ENCODE measurements at regions not wholly inside any gene's neighbourhood (a gene's known extent, or its start where the extent isn't known, plus 50 kb on each side); places are given as distances from the start of the nearest gene placed in this dataset.

DNA sequence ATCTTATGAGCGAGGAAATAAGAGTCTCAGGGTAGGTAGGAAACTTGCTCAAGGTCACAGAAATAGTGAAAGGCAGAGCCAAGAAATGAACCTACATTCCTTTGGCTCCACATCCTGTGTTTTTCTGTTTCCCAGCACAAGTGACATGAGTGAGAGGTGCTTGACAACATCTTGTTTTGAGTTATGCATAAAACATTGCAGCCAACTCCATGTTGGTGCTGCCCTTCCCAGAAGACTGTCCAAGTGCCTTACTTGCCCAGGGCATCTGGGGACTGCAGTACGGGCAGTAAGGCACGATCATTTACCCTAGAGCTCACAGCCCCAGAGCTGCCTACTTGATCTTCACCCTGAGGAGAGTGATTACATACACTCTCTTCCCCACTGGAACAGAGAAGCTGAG lies 148.8 kb downstream of the NOC3L start:
- H3K4me3 ChIP-seq (replicated peaks in 1 of 2; ENCODE audit: low read depth in 2 of 2, low read length in 2 of 2), result no peak overlapping the region
- TF ChIP-seq, protein P1, sequence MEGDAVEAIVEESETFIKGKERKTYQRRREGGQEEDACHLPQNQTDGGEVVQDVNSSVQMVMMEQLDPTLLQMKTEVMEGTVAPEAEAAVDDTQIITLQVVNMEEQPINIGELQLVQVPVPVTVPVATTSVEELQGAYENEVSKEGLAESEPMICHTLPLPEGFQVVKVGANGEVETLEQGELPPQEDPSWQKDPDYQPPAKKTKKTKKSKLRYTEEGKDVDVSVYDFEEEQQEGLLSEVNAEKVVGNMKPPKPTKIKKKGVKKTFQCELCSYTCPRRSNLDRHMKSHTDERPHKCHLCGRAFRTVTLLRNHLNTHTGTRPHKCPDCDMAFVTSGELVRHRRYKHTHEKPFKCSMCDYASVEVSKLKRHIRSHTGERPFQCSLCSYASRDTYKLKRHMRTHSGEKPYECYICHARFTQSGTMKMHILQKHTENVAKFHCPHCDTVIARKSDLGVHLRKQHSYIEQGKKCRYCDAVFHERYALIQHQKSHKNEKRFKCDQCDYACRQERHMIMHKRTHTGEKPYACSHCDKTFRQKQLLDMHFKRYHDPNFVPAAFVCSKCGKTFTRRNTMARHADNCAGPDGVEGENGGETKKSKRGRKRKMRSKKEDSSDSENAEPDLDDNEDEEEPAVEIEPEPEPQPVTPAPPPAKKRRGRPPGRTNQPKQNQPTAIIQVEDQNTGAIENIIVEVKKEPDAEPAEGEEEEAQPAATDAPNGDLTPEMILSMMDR (IDR thresholded peaks at IDR 0.05; ENCODE audit: low read depth, low read length), result no peak
- no peak for DNase-seq (ENCODE audit: low read depth in 2 of 2)

DNA sequence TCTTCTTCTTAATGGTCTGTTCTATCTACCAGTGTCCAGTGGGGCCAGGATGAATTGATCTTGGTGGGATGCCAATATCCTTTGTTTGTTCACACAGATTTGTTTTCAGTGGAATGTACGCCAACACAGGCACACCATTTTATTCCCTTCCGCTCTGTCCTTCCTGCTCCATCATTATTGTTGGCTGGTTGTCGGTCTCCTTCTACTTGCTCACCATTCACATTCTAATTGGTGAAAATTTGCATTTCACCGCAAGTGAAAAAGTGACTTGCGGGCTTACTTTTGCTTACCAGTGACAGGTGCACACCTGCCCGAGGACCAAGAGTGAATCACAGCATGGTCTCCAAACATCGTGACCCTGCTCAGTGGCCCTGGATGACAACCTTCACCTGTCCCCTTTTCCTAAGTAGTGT lies 148.3 kb downstream of the NOC3L start:
- DNase-seq (ENCODE audit: low read depth in 2 of 2), result no peak
- no peak overlapping the region for H3K4me3 ChIP-seq (replicated peaks in 1 of 2; ENCODE audit: low read depth in 2 of 2, low read length in 2 of 2)
- TF ChIP-seq, protein P1 (IDR thresholded peaks at IDR 0.05; ENCODE audit: low read depth, low read length), result no peak

DNA sequence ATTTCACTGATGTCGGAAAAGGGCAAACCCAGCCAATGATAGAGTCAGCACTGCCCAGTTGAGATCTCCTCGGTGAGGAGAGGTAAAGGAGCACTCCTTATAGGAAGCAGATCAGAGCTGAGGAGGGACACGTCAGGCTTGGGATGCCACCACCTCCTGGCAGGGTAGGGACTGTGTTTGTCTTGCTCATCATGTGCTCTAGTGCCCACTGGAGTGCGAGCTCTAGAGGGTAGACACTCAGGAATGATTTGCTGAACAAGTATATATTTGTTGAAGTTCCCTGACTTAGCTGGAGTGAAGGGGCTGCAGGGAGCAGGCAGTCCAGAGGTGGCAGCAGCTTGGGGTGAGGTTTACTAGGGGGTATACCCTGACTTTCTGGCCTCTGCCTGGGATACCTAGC lies 146.5 kb downstream of the NOC3L start:
- TF ChIP-seq, protein P1 (IDR thresholded peaks at IDR 0.05; ENCODE audit: low read depth, low read length), result no peak
- no peak for DNase-seq (ENCODE audit: low read depth in 2 of 2)
- H3K4me3 ChIP-seq (replicated peaks in 1 of 2; ENCODE audit: low read depth in 2 of 2, low read length in 2 of 2), result no peak overlapping the region

DNA sequence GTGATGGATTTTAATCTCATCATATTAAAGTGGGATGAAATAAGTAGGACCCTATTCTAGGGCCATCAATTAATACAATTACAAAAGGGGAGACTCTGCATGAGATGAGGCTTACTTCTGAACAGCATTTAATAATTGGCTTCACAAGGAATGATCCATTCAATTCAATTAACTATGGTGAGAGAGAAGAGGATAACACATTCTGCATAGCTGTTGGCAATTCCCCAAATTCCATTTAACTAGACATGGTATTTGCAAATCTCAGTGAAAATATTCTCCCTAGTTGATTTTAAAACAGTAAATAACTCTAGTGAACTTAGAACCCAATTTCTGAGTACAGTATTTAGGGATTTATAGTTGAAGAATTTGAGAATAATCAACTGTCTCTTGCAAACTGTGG lies 145.3 kb downstream of the NOC3L start:
- TF ChIP-seq, protein P1 (IDR thresholded peaks at IDR 0.05; ENCODE audit: low read depth, low read length), result no peak
- no peak for DNase-seq (ENCODE audit: low read depth in 2 of 2)
- no peak overlapping the region for H3K4me3 ChIP-seq (replicated peaks in 1 of 2; ENCODE audit: low read depth in 2 of 2, low read length in 2 of 2)

GRCh38 chr10:94218493-94219183 lies 144.1 kb downstream of the NOC3L start:
- DNase-seq (ENCODE audit: low read depth in 2 of 2), result no peak
- H3K4me3 ChIP-seq (replicated peaks in 1 of 2; ENCODE audit: low read depth in 2 of 2, low read length in 2 of 2), result no peak overlapping the region
- TF ChIP-seq, protein P1 (IDR thresholded peaks at IDR 0.05; ENCODE audit: low read depth, low read length), result no peak

DNA sequence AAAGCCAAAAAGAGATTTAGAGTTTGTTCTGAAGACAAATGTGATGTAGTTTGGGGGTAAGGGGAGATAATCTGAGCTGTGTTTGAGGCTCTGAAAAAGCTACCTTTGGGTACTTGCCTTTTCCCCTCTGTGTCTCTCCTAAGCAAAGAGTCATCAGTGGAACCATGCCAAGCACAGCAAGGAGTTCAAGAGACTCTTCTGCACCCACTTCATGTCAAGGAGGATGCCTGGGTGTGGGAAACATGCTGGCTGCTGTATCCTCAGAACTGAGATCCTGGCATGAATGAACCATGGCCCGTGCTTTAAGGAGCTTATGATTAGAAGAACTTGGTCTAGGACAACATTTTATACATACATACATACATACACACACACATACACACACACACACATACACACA lies 142.9 kb downstream of the NOC3L start:
- peak; percentile 9 to 55 for DNase-seq (ENCODE audit: low read depth in 2 of 2)
- TF ChIP-seq, protein P1 (IDR thresholded peaks at IDR 0.05; ENCODE audit: low read depth, low read length), result no peak

DNA sequence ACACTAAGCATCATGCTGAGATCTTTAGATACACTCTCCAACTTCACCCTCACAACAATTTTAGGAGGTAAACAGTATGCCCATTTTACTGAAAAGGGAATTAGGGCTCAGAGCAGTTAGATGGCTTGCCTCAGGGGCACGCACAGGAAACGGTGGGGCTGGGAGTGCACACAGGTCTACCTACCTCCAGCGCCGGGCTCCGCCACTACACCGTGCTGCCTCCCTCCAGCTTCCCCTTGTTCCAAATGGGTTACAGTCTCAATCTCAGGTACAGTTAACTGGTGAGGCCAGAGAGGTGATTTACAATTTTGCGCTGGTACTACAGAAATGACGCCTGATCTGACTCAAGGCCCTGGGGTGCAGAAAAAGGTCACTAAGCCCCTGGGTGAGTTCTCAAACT lies 142.0 kb downstream of the NOC3L start:
- DNase-seq (ENCODE audit: low read depth in 2 of 2), result no peak
- TF ChIP-seq, protein P1 (IDR thresholded peaks at IDR 0.05; ENCODE audit: low read depth, low read length), result no peak
- H3K4me3 ChIP-seq (replicated peaks in 1 of 2; ENCODE audit: low read depth in 2 of 2, low read length in 2 of 2), result no peak overlapping the region

More for the DNA sequence above, 142.9 kb downstream of the NOC3L start:
- H3K4me3 ChIP-seq (replicated peaks in 1 of 2; ENCODE audit: low read depth in 2 of 2, low read length in 2 of 2), result no peak overlapping the region
